NB4 (cell line): ENCODE measurements at regions not wholly inside any gene's neighbourhood (a gene's known extent, or its start where the extent isn't known, plus 50 kb on each side); places are given as distances from the start of the nearest gene placed in this dataset.

Source experiments
- MYC ChIP-seq: IDR thresholded peaks from 2 replicates; pipeline ENCODE4 v1.6.1; 2011; ENCODE audit warnings: low read depth, low read length
- POLR2A ChIP-seq: IDR thresholded peaks from 2 replicates; pipeline ENCODE4 v1.6.1; 2011; ENCODE audit warnings: mild to moderate bottlenecking; ENCODE audit not compliant: insufficient read length; ENCODE audit errors: extremely low read depth
- TF ChIP-seq, protein P1 (sequence below): IDR thresholded peaks from one replicate; pipeline ENCODE4 v1.5.1; 2012; ENCODE audit warnings: low read depth, low read length
- TF ChIP-seq, protein P2 (sequence below): IDR thresholded peaks from 2 replicates; pipeline ENCODE4 v1.6.1; 2011; ENCODE audit warnings: low read depth, low read length

DNA sequence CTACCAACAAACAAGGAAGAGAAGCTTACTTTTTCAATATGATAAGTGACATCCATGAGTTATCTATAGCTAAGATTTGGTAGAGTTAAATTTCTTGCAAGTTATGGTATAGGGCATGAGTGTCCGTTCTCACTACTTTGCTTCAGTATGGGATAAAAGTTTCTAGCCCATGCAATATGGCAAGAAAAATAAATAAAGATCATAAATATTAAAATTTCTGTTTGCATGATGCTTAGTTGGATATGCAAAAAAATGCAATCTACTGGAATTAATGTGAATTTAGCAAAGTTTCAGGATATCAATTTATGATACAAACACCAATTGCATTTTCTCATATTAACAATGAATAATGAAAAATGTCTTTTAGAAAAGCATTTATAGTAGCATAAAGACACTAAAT is 148.7 kb upstream of the ADARB2 start:
- TF ChIP-seq POLR2A (no peak), MYC (no peak)
- TF ChIP-seq, protein P1, sequence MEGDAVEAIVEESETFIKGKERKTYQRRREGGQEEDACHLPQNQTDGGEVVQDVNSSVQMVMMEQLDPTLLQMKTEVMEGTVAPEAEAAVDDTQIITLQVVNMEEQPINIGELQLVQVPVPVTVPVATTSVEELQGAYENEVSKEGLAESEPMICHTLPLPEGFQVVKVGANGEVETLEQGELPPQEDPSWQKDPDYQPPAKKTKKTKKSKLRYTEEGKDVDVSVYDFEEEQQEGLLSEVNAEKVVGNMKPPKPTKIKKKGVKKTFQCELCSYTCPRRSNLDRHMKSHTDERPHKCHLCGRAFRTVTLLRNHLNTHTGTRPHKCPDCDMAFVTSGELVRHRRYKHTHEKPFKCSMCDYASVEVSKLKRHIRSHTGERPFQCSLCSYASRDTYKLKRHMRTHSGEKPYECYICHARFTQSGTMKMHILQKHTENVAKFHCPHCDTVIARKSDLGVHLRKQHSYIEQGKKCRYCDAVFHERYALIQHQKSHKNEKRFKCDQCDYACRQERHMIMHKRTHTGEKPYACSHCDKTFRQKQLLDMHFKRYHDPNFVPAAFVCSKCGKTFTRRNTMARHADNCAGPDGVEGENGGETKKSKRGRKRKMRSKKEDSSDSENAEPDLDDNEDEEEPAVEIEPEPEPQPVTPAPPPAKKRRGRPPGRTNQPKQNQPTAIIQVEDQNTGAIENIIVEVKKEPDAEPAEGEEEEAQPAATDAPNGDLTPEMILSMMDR = no peak
- TF ChIP-seq, protein P2, sequence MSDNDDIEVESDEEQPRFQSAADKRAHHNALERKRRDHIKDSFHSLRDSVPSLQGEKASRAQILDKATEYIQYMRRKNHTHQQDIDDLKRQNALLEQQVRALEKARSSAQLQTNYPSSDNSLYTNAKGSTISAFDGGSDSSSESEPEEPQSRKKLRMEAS = no peak
